ENCODE measurements at regions not wholly inside any gene's neighbourhood (a gene's known extent, or its start where the extent isn't known, plus 50 kb on each side); places are given as distances from the start of the nearest gene placed in this dataset.

GRCh38 chr15:50848349-50848748 lies 60.1 kb upstream of the AP4E1 start:
- TF ChIP-seq CTCF (IDR thresholded peaks at IDR 0.05) = no peak
- TF ChIP-seq POLR2A (IDR thresholded peaks at IDR 0.05) = no peak
- TF ChIP-seq POLR2AphosphoS5 (IDR thresholded peaks at IDR 0.05; ENCODE audit: insufficient read depth in 1 of 2, low read depth in 1 of 2) = no peak
